HCT116 (cell line): ENCODE measurements at regions not wholly inside any gene's neighbourhood (a gene's known extent, or its start where the extent isn't known, plus 50 kb on each side); places are given as distances from the start of the nearest gene placed in this dataset.

Experiments used
- ATAC-seq: fragments of 200-7000 bp; cut with Tn5 transposase; 2 replicates; pipeline ENCODE4 v1.9.1; 2020; ENCODE audit warnings: mild to moderate bottlenecking, moderate library complexity
- BruUV-seq: library from RNA; stranded (reverse); fragments of 400-500 nt; replicated peaks from 2 replicates; lab custom pipeline; 2021; lab: Mats Ljungman, UMichigan
- CTCF ChIA-PET: fragments of 300-600 bp; sonication (Branson Sonifier 250); formaldehyde crosslinking; loops from one replicate; lab custom pipeline; 2021; ENCODE audit warnings: antibody characterized with exemption; lab: Charles Lee
- POLR2A ChIA-PET: fragments of 300-600, 350-600 bp; sonication (Branson Sonifier 250); formaldehyde crosslinking; loops from one replicate; lab custom pipeline; 2021; ENCODE audit warnings: antibody characterized with exemption; lab: Charles Lee
- RAD21 ChIA-PET, 2 experiments: fragments of 300-600 bp; sonication (Branson Sonifier 250); formaldehyde crosslinking; loops; one replicate each; lab custom pipeline; 2023; ENCODE audit warnings: low total read pairs in 2 of 2; ENCODE audit not compliant: uncharacterized antibody in 2 of 2, unreplicated experiment in 2 of 2, low non-redundant PET in 1 of 2; lab: Charles Lee
- DNase-seq: peaks from one replicate; pipeline ENCODE4 v3.0.0-alpha.2; 2010; ENCODE audit warnings: low read depth, low spot score
- H2AFZ ChIP-seq: fragments of 200-600 bp; shearing (Covaris generic), sonication (generic); 2 replicates; pipeline ENCODE4 v1.6.1; 2017; ENCODE audit warnings: low read depth, mixed run types, mixed read lengths, antibody characterized with exemption, low read length; ENCODE audit not compliant: poor library complexity, severe bottlenecking
- H3K27ac ChIP-seq: 2 replicates; pipeline ENCODE4 v1.5.1; 2012; ENCODE audit warnings: low read depth, low read length
- H3K27me3 ChIP-seq: fragments of 200-600 bp; sonication (generic); 2 replicates; pipeline ENCODE4 v1.6.1; 2016; ENCODE audit warnings: mixed run types, low read length, mixed read lengths; ENCODE audit not compliant: insufficient read depth
- H3K36me3 ChIP-seq, 2 experiments: fragments of 200-500 bp in 1 of 2; fragments of 200-600 bp in 1 of 2; sonication (Bioruptor generic) in 1 of 2; sonication (generic) in 1 of 2; 2 replicates each; pipeline versions ENCODE4 v1.5.1 to v1.6.1; 2014 to 2016; ENCODE audit warnings: low read length in 2 of 2, inconsistent platforms in 1 of 2, mixed read lengths in 1 of 2, mixed run types in 1 of 2; ENCODE audit not compliant: insufficient read depth in 2 of 2, control insufficient read depth in 1 of 2
- H3K4me1 ChIP-seq, 2 experiments: fragments of 200-600 bp in 1 of 2; sonication (generic) in 1 of 2; 2 replicates each; pipeline versions ENCODE4 v1.5.1 to v1.6.1; 2012 to 2017; ENCODE audit warnings: low read length in 2 of 2, inconsistent platforms in 1 of 2, mild to moderate bottlenecking in 1 of 2, mixed read lengths in 1 of 2, mixed run types in 1 of 2, moderate library complexity in 1 of 2; ENCODE audit not compliant: insufficient read depth in 2 of 2, control insufficient read depth in 1 of 2
- H3K4me2 ChIP-seq: fragments of 200-600 bp; sonication (generic); 2 replicates; pipeline ENCODE4 v1.6.1; 2017; ENCODE audit warnings: mixed run types, low read length, mixed read lengths
- H3K4me3 ChIP-seq, 2 experiments: fragments of 200-600 bp in 1 of 2; sonication (generic) in 1 of 2; replicated peaks in 1 of 2; 2 replicates each; pipeline ENCODE4 v1.5.1; 2011 to 2016; ENCODE audit warnings: low read length in 2 of 2, control low read depth in 1 of 2, low read depth in 1 of 2, mild to moderate bottlenecking in 1 of 2, mixed read lengths in 1 of 2, mixed run types in 1 of 2
- H3K79me2 ChIP-seq: fragments of 200-600 bp; sonication (generic); 2 replicates; pipeline ENCODE4 v1.6.1; 2017; ENCODE audit warnings: mild to moderate bottlenecking, mixed run types, low read length, moderate library complexity, mixed read lengths; ENCODE audit not compliant: insufficient read depth
- H3K9ac ChIP-seq: fragments of 200-600 bp; sonication (generic); 2 replicates; pipeline ENCODE4 v1.6.1; 2016; ENCODE audit warnings: low read length, mixed read lengths
- H3K9me2 ChIP-seq: fragments of 200-600 bp; sonication (generic), shearing (Covaris generic); 2 replicates; pipeline ENCODE4 v1.6.1; 2017; ENCODE audit warnings: mixed run types, mild to moderate bottlenecking, moderate library complexity; ENCODE audit not compliant: insufficient read depth
- H3K9me3 ChIP-seq, 2 experiments: fragments of 200-500 bp in 1 of 2; fragments of 200-600 bp in 1 of 2; sonication (Bioruptor generic) in 1 of 2; sonication (generic) in 1 of 2; 2 replicates each; pipeline ENCODE4 v1.6.1; 2014 to 2017; ENCODE audit warnings: low read length in 2 of 2, mixed read lengths in 2 of 2, inconsistent platforms in 1 of 2, low read depth in 1 of 2, mild to moderate bottlenecking in 1 of 2, mixed run types in 1 of 2, moderate library complexity in 1 of 2; ENCODE audit not compliant: control insufficient read depth in 1 of 2, insufficient read depth in 1 of 2
- H4K20me1 ChIP-seq: fragments of 200-600 bp; sonication (generic), shearing (Covaris generic); 2 replicates; pipeline ENCODE4 v1.6.1; 2017; ENCODE audit warnings: mixed run types, mild to moderate bottlenecking, moderate library complexity; ENCODE audit not compliant: insufficient read depth
- CBX3 ChIP-seq: IDR thresholded peaks from 2 replicates; pipeline ENCODE4 v1.6.1; 2012; ENCODE audit warnings: low read depth
- ELF1 ChIP-seq: IDR thresholded peaks from 2 replicates; pipeline ENCODE4 v1.6.1; 2012; ENCODE audit warnings: low read depth, borderline replicate concordance
- EZH2 ChIP-seq: fragments of 200-600 bp; sonication (generic); IDR thresholded peaks from 2 replicates; pipeline ENCODE4 v1.6.1; 2017; ENCODE audit warnings: antibody characterized with exemption, mixed run types
- EZH2phosphoT487 ChIP-seq: fragments of 200-600 bp; IDR thresholded peaks from 2 replicates; pipeline ENCODE4 v1.6.1; 2018; ENCODE audit warnings: antibody characterized with exemption, borderline replicate concordance
- FOSL1 ChIP-seq: IDR thresholded peaks from 2 replicates; pipeline ENCODE4 v1.6.1; 2012; ENCODE audit warnings: low read depth
- JUND ChIP-seq: IDR thresholded peaks from 2 replicates; pipeline ENCODE4 v1.6.1; 2012
- POLR2A ChIP-seq: IDR thresholded peaks from 2 replicates; pipeline ENCODE4 v1.7.0; 2011; ENCODE audit warnings: borderline replicate concordance; ENCODE audit not compliant: insufficient read depth, insufficient read length; ENCODE audit errors: extremely low read depth
- POLR2AphosphoS5 ChIP-seq: IDR thresholded peaks from 2 replicates; pipeline ENCODE4 v1.6.1; 2011; ENCODE audit warnings: mild to moderate bottlenecking, low read depth, low read length, moderate library complexity
- RAD21 ChIP-seq: IDR thresholded peaks from 2 replicates; pipeline ENCODE4 v1.6.1; 2012; ENCODE audit warnings: low read depth, mild to moderate bottlenecking
- SIN3A ChIP-seq: IDR thresholded peaks from 2 replicates; pipeline ENCODE4 v1.6.1; 2012; ENCODE audit warnings: low read depth
- SP1 ChIP-seq: IDR thresholded peaks from 2 replicates; pipeline ENCODE4 v1.6.1; 2012; ENCODE audit warnings: low read depth
- SRF ChIP-seq: IDR thresholded peaks from 2 replicates; pipeline ENCODE4 v1.6.1; 2012; ENCODE audit warnings: low read depth
- YY1 ChIP-seq: IDR thresholded peaks from 2 replicates; pipeline ENCODE4 v1.6.1; 2011; ENCODE audit warnings: low read length, low read depth, moderate library complexity, mild to moderate bottlenecking; ENCODE audit not compliant: insufficient replicate concordance; ENCODE audit errors: extremely low read depth
- ZFX ChIP-seq: fragments of 450-650 bp; IDR thresholded peaks from 2 replicates; pipeline ENCODE4 v1.6.1; 2017
- ZNF274 ChIP-seq: fragments of 200-500 bp; sonication (Bioruptor generic); IDR thresholded peaks from 2 replicates; pipeline ENCODE4 v1.6.1; 2014; ENCODE audit warnings: mild to moderate bottlenecking, low read depth, low read length, inconsistent platforms
- intact Hi-C: fragments of 100-400 bp; cut with micrococcal nuclease; formaldehyde crosslinking; loops from 2 replicates; pipeline ENCODE4 v1.10.0; 2022
- TF ChIP-seq, protein P1 (sequence below): IDR thresholded peaks from 2 replicates; pipeline ENCODE4 v1.6.1; 2011; ENCODE audit warnings: mild to moderate bottlenecking, low read length, moderate library complexity; ENCODE audit not compliant: insufficient replicate concordance; ENCODE audit errors: extremely low read depth
- TF ChIP-seq, protein P2 (sequence below): IDR thresholded peaks from 2 replicates; pipeline ENCODE4 v1.6.1; 2012; ENCODE audit warnings: low read depth
- TF ChIP-seq, protein P3 (sequence below), 3 experiments: fragments of 200-600 bp in 1 of 3; sonication (generic) in 1 of 3; IDR thresholded peaks in 2 of 3; conservative IDR thresholded peaks in 1 of 3; 2 replicates each; pipeline ENCODE4 v1.5.1; 2012 to 2017; ENCODE audit warnings: low read depth in 2 of 3, low read length in 2 of 3, antibody characterized with exemption in 1 of 3, borderline replicate concordance in 1 of 3, control low read depth in 1 of 3, mild to moderate bottlenecking in 1 of 3, mixed read lengths in 1 of 3, mixed run types in 1 of 3, moderate library complexity in 1 of 3; ENCODE audit not compliant: insufficient read depth in 1 of 3
- TF ChIP-seq, protein P4 (sequence below): IDR thresholded peaks from 2 replicates; pipeline ENCODE4 v1.6.1; 2012

DNA sequence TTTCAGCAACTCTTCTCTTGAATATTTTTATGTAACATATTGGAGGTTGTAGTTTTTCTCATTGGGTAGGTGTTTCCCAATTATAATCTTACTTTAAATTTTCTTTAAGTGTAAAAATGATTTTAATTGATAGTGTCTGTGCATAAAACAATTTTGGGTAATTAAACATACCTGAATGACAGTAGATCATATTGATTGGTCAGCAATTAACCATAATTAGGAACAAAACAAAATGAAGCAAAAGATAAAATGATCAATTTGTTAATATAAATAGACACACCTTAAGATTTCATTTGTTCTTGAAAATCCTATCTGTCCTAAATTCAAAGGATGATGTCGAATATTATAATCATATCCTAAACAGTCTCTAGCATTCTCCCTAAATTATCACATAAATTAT is 468.3 kb downstream of the PDZRN4 start:
- ChIA-PET POLR2A (no interaction called here), RAD21 (no interaction called here), CTCF (no interaction called here)
- H2AFZ ChIP-seq, result no peak overlapping the region
- intact Hi-C loops, result no loop called here
- no peak overlapping the region for H3K27ac ChIP-seq
- no peaks in the 10 kb centered on the region for H3K36me3 ChIP-seq
- no peaks in the 10 kb centered on the region for H3K9me2 ChIP-seq
- H3K79me2 ChIP-seq, result no peaks in the 10 kb centered on the region
- H3K9me3 ChIP-seq, result no peaks in the 10 kb centered on the region
- no peak overlapping the region for H3K9ac ChIP-seq
- no peak overlapping the region for H3K4me3 ChIP-seq
- no peak overlapping the region for H3K4me2 ChIP-seq
- BruUV-seq, result no TSS peak
- H3K4me1 ChIP-seq, result no peaks in the 10 kb centered on the region
- H4K20me1 ChIP-seq, result no peaks in the 10 kb centered on the region
- DNase-seq, result no peak
- no peaks in the 10 kb centered on the region for H3K27me3 ChIP-seq
- TF ChIP-seq RAD21, result no peak
- no peak for TF ChIP-seq POLR2A
- TF ChIP-seq, protein P1, sequence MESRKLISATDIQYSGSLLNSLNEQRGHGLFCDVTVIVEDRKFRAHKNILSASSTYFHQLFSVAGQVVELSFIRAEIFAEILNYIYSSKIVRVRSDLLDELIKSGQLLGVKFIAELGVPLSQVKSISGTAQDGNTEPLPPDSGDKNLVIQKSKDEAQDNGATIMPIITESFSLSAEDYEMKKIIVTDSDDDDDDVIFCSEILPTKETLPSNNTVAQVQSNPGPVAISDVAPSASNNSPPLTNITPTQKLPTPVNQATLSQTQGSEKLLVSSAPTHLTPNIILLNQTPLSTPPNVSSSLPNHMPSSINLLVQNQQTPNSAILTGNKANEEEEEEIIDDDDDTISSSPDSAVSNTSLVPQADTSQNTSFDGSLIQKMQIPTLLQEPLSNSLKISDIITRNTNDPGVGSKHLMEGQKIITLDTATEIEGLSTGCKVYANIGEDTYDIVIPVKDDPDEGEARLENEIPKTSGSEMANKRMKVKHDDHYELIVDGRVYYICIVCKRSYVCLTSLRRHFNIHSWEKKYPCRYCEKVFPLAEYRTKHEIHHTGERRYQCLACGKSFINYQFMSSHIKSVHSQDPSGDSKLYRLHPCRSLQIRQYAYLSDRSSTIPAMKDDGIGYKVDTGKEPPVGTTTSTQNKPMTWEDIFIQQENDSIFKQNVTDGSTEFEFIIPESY, result no peak
- no peak for TF ChIP-seq JUND
- TF ChIP-seq ZFX, result no peak
- no peak for TF ChIP-seq FOSL1
- TF ChIP-seq, protein P2, sequence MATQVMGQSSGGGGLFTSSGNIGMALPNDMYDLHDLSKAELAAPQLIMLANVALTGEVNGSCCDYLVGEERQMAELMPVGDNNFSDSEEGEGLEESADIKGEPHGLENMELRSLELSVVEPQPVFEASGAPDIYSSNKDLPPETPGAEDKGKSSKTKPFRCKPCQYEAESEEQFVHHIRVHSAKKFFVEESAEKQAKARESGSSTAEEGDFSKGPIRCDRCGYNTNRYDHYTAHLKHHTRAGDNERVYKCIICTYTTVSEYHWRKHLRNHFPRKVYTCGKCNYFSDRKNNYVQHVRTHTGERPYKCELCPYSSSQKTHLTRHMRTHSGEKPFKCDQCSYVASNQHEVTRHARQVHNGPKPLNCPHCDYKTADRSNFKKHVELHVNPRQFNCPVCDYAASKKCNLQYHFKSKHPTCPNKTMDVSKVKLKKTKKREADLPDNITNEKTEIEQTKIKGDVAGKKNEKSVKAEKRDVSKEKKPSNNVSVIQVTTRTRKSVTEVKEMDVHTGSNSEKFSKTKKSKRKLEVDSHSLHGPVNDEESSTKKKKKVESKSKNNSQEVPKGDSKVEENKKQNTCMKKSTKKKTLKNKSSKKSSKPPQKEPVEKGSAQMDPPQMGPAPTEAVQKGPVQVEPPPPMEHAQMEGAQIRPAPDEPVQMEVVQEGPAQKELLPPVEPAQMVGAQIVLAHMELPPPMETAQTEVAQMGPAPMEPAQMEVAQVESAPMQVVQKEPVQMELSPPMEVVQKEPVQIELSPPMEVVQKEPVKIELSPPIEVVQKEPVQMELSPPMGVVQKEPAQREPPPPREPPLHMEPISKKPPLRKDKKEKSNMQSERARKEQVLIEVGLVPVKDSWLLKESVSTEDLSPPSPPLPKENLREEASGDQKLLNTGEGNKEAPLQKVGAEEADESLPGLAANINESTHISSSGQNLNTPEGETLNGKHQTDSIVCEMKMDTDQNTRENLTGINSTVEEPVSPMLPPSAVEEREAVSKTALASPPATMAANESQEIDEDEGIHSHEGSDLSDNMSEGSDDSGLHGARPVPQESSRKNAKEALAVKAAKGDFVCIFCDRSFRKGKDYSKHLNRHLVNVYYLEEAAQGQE, result no peak
- TF ChIP-seq, protein P3, sequence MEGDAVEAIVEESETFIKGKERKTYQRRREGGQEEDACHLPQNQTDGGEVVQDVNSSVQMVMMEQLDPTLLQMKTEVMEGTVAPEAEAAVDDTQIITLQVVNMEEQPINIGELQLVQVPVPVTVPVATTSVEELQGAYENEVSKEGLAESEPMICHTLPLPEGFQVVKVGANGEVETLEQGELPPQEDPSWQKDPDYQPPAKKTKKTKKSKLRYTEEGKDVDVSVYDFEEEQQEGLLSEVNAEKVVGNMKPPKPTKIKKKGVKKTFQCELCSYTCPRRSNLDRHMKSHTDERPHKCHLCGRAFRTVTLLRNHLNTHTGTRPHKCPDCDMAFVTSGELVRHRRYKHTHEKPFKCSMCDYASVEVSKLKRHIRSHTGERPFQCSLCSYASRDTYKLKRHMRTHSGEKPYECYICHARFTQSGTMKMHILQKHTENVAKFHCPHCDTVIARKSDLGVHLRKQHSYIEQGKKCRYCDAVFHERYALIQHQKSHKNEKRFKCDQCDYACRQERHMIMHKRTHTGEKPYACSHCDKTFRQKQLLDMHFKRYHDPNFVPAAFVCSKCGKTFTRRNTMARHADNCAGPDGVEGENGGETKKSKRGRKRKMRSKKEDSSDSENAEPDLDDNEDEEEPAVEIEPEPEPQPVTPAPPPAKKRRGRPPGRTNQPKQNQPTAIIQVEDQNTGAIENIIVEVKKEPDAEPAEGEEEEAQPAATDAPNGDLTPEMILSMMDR (IDR thresholded peaks at IDR 0.05 in 2 of 3, conservative IDR thresholded peaks at IDR 0.05 in 1 of 3; ENCODE audit: borderline replicate concordance in 1 of 3, insufficient read depth in 1 of 3, low read depth in 2 of 3, low read length in 2 of 3), result no peak
- no peak for TF ChIP-seq CBX3
- TF ChIP-seq ELF1, result no peak
- no peak for TF ChIP-seq EZH2
- TF ChIP-seq SP1, result no peak
- TF ChIP-seq YY1, result no peak
- no peak for TF ChIP-seq ZNF274
- no peak for TF ChIP-seq SRF
- TF ChIP-seq SIN3A, result no peak
- TF ChIP-seq, protein P4, sequence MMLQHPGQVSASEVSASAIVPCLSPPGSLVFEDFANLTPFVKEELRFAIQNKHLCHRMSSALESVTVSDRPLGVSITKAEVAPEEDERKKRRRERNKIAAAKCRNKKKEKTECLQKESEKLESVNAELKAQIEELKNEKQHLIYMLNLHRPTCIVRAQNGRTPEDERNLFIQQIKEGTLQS, result no peak
- TF ChIP-seq EZH2phosphoT487, result no peak
- no peak for TF ChIP-seq POLR2AphosphoS5
- no peak for ATAC-seq
